SK-N-SH (cell line): ENCODE measurements at regions not wholly inside any gene's neighbourhood (a gene's known extent, or its start where the extent isn't known, plus 50 kb on each side); places are given as distances from the start of the nearest gene placed in this dataset.

ENCODE experiments used
- CTCF ChIP-seq: fragments of 200-600 bp; sonication (generic); IDR thresholded peaks from 2 replicates; pipeline ENCODE4 v1.6.1; 2017; ENCODE audit warnings: antibody characterized with exemption, mild to moderate bottlenecking, moderate library complexity
- ELF1 ChIP-seq: IDR thresholded peaks from 2 replicates; pipeline ENCODE4 v1.4.0; 2012
- EP300 ChIP-seq, 2 experiments: IDR thresholded peaks; 2 replicates each; pipeline versions ENCODE4 v1.4.0 to v1.6.1; 2012; ENCODE audit warnings: borderline replicate concordance in 1 of 2, low read depth in 1 of 2, low read length in 1 of 2
- GABPA ChIP-seq: IDR thresholded peaks from 2 replicates; pipeline ENCODE4 v1.4.0; 2012; ENCODE audit warnings: low read depth, mild to moderate bottlenecking
- JUND ChIP-seq: IDR thresholded peaks from 2 replicates; pipeline ENCODE4 v1.4.0; 2012
- NRF1 ChIP-seq: IDR thresholded peaks from 2 replicates; pipeline ENCODE4 v1.6.1; 2012; ENCODE audit warnings: low read depth, mild to moderate bottlenecking, low read length
- POLR2AphosphoS5 ChIP-seq: IDR thresholded peaks from 2 replicates; pipeline ENCODE4 v1.6.1; 2012; ENCODE audit warnings: low read depth, low read length
- SIN3A ChIP-seq: IDR thresholded peaks from 2 replicates; pipeline ENCODE4 v1.6.1; 2012; ENCODE audit warnings: low read depth, mild to moderate bottlenecking, low read length, moderate library complexity, borderline replicate concordance
- YY1 ChIP-seq: IDR thresholded peaks from 2 replicates; pipeline ENCODE4 v1.4.0; 2012; ENCODE audit warnings: low read depth, mild to moderate bottlenecking

- TF ChIP-seq CTCF = no peak
- TF ChIP-seq JUND = no peak
- no peak for TF ChIP-seq GABPA
- TF ChIP-seq NRF1 = no peak
- no peak for TF ChIP-seq EP300 (IDR thresholded peaks at IDR 0.05; ENCODE audit: borderline replicate concordance in 1 of 2, low read depth in 1 of 2, low read length in 1 of 2)
- no peak for TF ChIP-seq YY1
- TF ChIP-seq ELF1 = no peak
- TF ChIP-seq SIN3A = no peak
- TF ChIP-seq POLR2AphosphoS5 = no peak
Measured at GRCh38 chr2:21498016-21498415, 374.2 kb downstream of the TDRD15 start.
